HEK293T (cell line): ENCODE measurements at regions not wholly inside any gene's neighbourhood (a gene's known extent, or its start where the extent isn't known, plus 50 kb on each side); places are given as distances from the start of the nearest gene placed in this dataset.

Source experiments
- FOXM1 ChIP-seq: fragments of 450-650 bp; IDR thresholded peaks from 2 replicates; pipeline ENCODE4 v1.6.1; 2017; ENCODE audit warnings: mild to moderate bottlenecking, borderline replicate concordance
- L3MBTL2 ChIP-seq: fragments of 450-650 bp; conservative IDR thresholded peaks from 2 replicates; pipeline ENCODE4 v1.6.1; 2016; ENCODE audit warnings: mild to moderate bottlenecking
- SP1 ChIP-seq: fragments of 450-650 bp; IDR thresholded peaks from 2 replicates; pipeline ENCODE4 v1.6.1; 2017
- SUZ12 ChIP-seq: fragments of 450-650 bp; IDR thresholded peaks from 2 replicates; pipeline ENCODE4 v1.6.1; 2016; ENCODE audit warnings: mild to moderate bottlenecking
- TARDBP ChIP-seq: fragments of 450-650 bp; IDR thresholded peaks from 2 replicates; pipeline ENCODE4 v1.6.1; 2016

GRCh38 chr2:187655001-187655400 is 100.8 kb upstream of the TFPI start:
- TF ChIP-seq TARDBP (no peak), SUZ12 (no peak), L3MBTL2 (no peak), SP1 (no peak), FOXM1 (no peak)
